Amniotic epithelial cell (primary cell): ENCODE measurements at regions not wholly inside any gene's neighbourhood (a gene's known extent, or its start where the extent isn't known, plus 50 kb on each side); places are given as distances from the start of the nearest gene placed in this dataset.
A peak's percentile ranks its signal among the peaks of the same experiment; 100 is the strongest.

Experiments used
- DNase-seq: peaks from one replicate; pipeline ENCODE4 v3.0.0-alpha.2; 2010; ENCODE audit warnings: low read depth

GRCh38 chr6:101212640-101213039 is 180.9 kb upstream of the GRIK2 start:
- no peak for DNase-seq

DNA sequence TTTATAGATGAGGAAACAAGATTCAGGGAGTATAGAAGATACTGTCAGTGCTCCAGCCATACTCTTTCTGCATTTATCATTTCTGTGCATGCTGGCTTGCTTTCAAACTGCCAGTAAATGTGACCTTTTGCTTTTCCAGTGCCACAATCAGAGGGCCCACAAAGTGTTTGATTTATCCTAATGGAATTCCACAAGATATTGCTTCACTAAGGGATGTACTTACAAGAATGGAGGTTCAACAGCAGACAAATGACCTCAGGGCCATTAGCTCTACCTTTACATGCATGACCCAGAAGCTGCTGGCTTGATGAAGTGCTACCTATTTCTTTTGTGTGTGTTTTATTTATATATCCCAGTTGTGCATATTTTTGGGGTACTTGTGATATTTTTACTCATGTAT is 171.5 kb upstream of the GRIK2 start:
- no peak for DNase-seq

GRCh38 chr6:101224751-101225150 is 168.8 kb upstream of the GRIK2 start:
- DNase-seq: no peak

DNA sequence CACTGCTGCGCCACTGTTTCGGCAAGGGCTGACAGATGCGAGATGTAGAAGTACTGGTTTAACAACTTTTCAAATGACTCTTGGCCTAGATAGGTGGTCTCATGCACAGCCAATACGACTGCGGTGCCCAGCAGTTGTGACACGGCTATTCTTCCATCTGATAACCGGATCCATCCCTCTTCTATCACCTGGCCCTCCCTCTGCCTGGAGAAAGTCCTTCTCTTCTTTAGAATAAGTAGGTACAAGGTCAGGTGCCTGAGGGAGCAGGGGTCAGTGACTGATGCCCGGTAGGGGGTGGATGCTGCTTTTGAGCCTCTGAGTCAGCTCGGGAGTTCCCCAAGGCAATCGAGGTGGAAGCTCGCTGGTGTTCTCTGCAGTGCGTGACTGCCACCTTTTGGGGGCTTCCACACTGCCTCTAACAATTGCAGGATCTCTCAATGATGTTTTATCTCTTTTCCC is 166.8 kb upstream of the GRIK2 start:
- peak; percentile 40 for DNase-seq

- no peak for DNase-seq
Observed at GRCh38 chr6:101230866-101231265, 162.6 kb upstream of the GRIK2 start.

- DNase-seq: no peak
Observed at GRCh38 chr6:101231606-101232235, 161.8 kb upstream of the GRIK2 start.

DNA sequence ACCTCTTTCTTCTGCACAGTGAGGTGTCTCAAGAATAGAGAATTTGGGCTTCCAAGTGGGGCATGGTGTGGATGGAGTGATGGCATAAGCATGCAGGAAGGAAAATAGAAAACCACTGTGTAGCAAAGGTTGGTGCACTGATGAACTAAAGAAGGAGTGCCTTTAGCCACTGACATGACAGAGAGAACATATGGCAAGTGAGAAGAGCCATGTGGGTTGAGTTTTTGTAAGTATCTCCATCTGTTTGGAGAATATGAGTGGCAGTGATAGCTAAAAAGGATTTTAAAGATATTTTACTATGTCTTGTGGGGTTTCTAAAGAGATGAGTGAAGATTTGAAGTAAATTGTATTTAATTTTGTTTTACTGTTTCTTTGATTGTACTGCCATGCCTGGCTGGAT is 160.5 kb upstream of the GRIK2 start:
- DNase-seq: no peak

GRCh38 chr6:101236709-101237108 is 156.8 kb upstream of the GRIK2 start:
- no peak for DNase-seq

DNA sequence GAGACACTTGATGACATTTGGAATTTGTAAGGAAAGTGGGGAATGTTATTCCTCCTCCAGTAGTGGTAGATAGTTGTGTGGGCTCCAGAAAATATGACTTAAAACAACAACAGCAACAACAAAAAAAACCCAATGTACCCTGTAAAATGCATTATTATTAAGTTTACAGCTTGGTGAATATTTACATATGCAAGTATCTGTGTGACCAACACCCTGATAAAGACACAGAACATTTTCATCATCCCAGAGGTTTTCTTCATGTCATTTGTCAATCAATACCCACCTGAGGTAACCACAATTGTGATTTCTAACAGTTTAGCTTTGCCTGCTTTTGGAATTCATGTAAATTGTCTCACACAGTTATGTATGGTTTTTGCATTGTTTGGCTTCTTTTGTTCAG is 152.1 kb upstream of the GRIK2 start:
- no peak for DNase-seq

DNA sequence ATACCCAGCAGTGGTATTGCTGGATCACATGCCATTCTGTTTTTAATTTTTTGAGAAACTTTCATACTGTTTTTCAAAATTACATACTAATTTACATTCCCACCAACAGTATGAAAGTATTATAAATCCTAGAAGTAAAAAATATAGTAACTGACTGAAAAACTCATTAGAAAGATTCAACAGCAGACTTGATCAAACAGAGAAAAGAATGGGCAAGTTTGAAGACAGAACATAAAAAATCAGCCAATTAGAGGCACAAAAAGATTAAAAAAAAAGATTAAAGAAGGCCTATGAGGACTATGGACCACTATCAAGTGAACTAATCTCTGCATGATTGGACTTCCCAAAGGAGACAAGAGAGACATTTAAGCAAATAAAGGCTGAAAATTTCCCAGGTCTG is 144.0 kb upstream of the GRIK2 start:
- no peak for DNase-seq

DNA sequence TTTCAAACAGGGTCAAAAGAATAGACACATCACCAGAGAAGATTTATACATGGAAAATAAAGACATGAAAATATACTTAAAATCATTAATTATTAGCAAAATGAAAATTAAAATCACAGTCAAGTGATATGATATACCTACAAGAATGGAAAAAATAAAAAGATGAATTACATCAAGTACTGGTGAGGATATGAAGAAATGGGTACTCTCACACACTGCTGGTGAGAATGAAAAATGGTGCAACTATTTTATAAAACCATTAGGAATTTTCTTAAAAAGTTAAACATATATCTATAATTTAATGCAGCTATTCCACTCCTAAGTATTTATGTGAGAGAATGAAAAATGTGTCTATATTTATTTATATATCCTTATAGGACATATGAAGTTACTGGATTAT is 136.3 kb upstream of the GRIK2 start:
- no peak for DNase-seq

GRCh38 chr6:101259505-101259904 is 134.0 kb upstream of the GRIK2 start:
- DNase-seq: no peak

DNA sequence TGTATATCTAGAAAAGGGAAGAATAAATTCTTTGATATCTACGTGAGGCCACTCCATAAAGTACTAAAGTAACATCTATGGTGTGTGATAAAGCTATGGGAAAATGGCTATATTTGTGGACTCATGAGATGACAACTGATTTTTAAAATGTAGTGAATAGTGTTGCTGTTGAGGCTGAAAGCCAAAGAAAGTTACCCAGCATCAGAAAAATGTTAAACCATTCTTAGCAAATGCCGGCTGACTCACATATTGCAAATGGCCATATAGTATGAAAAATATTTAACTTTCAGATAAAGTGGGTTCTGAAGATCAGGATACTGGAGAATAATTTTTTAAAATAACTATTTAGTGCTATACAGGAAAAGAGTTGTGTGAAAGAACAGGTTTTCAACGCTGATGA is 129.9 kb upstream of the GRIK2 start:
- no peak for DNase-seq

DNA sequence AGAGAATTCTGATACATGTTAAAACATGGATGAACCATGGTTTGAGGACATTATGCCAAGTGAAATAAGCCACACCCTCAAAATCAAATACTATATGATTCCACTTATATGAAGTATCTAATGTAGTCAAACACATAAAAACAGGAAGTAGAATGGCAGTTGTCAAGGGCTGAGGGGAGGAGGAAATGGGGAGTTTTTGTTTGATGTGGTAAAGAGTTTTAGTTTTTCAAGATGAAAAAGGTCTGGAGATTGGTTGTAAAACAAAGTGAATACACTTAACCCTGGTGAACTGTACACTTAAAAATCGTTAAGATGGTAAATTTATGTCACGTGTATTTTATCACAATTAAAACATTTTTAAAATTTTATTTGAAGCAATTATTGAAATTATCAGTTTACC is 127.4 kb upstream of the GRIK2 start:
- no peak for DNase-seq

DNA sequence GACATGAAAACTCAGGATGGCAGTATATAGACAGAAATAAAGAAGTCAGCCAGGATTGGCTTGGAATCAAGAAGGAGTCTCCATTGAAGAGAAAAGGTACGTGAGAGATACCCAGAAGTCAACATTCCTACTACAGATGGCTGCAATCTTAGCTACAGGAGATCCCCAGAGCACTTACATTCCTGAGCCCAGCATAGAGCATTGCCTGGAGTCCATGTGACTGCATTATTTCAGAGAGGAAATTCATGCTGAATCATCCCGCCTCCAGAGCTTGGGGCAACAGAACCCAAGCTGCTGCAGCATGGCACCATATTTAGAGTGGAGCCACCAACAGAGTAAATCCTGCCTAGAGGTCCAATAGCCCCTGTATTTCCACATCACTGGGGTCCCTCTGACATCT is 125.0 kb upstream of the GRIK2 start:
- no peak for DNase-seq

DNA sequence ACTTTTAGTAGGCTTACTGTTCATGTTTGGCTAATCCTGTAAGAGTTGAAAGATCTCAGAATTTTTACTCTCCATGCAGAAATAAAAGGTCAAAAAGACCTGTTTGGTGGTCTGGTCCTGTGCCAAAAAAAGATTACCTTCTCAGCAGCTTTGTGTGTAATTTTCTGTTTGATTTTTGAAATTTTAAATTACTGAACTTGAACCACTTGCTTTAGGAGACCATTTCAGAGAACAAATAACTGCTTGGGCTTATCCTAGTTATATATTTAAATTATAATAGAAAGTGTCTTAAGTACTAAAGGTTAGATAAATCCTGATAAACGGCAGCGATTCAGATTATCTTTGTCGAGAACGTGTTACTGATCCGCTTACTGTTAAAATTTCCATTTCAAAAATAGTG is 118.3 kb upstream of the GRIK2 start:
- DNase-seq: no peak

GRCh38 chr6:101276066-101276465 is 117.4 kb upstream of the GRIK2 start:
- DNase-seq: peak; percentile 7

DNA sequence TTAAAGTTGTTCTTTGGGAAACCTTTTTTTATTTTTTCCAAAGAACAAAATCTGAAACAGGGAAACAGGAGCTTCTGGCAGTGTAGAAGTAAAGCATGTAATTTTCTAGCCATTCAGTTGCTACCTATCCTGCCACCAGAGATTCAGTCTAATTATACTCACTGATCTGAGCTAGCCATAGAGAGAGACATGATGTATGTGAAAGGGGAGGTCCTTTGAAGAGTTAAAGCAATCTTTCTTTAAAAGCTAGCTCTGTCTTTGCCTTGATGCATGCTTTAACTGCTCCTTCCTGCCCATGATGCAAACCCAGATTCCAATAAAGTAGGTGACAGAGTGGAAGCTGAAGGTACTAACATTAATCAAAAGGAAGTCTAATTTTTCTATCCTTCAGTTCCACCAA is 114.1 kb upstream of the GRIK2 start:
- no peak for DNase-seq

DNA sequence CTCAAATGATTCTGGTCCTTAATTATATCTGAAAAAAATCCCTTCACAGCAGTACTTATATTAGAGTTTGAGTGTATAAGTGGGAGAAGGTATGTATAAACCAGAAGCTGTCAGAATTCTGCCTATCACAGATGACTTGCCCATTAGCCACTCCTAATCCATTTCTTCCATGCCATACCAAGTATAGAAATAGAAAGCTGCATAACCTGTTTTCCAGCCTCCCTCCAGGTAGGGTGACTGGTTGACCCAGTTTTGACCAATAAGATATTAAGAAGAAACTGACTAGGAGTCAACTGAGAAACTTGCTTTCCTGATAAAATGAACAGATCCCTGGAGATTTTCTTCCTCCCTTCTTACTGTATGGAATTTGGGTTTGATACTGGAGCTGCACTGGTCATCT is 112.2 kb upstream of the GRIK2 start:
- no peak for DNase-seq

DNA sequence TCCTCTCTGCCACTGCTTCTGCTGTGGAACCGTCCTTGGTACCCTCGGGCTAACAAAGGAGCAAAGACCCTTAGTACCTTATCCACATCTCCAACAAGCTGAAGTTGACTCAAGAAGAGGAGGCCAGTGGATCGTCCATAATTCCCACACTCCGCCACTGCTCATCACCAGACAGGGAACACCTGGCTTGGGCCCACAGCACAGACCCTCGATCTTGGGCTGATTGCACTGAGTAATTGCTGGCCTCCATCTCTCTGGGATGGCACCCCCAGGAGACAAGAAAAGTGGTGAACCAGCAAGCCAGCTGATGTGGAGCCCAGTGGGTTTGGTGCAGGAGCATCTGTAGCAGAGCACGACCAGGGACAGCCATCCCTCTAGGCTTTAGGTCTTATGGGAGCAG is 109.4 kb upstream of the GRIK2 start:
- no peak for DNase-seq

GRCh38 chr6:101286146-101286545 is 107.4 kb upstream of the GRIK2 start:
- no peak for DNase-seq

- no peak for DNase-seq
Observed at GRCh38 chr6:101290346-101290745, 103.2 kb upstream of the GRIK2 start.

DNA sequence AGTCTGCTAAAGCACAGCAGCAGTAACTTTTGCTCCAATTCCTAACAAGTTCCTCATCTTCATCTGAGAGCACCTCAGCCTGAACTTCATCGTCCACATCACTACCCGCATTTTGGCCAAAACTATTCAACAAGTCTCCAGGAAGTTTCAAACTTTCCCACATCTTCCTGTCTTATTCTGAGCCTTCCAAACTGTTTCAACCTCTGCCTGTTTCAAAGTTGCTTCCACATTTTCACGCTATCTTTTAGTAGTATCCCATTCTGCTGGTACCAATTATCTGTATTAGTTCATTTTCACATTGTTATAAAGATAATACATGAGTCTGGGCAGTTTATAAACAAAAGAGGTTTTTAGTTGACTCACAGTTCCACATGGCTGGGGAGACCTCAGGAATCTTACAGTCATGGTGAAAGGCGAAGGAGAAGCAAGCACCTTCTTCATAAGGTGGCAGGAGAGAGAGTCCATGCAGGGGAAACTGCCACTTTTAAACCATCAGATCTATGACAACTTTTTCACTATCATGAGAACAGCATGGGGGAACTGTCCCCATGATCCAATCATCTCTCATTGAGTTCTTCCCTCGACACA is 99.4 kb upstream of the GRIK2 start:
- no peak for DNase-seq

- peak; percentile 21 for DNase-seq
Observed at GRCh38 chr6:101294676-101295075, 98.8 kb upstream of the GRIK2 start.
